Activated T-cell treated with anti-CD3 and anti-CD28 coated beads for 48 hours (primary cell): ENCODE measurements at regions not wholly inside any gene's neighbourhood (a gene's known extent, or its start where the extent isn't known, plus 50 kb on each side); places are given as distances from the start of the nearest gene placed in this dataset.

Source experiments
- DNase-seq: peaks from one replicate; pipeline ENCODE4 v3.0.0-alpha.2; 2020; ENCODE audit warnings: low read depth

- no peak for DNase-seq
These were observed 295.3 kb downstream of the SP3 start for GRCh38 chr2:173669888-173670287.

GRCh38 chr2:173672573-173673340, 292.4 kb downstream of the SP3 start:
- no peak for DNase-seq

DNA sequence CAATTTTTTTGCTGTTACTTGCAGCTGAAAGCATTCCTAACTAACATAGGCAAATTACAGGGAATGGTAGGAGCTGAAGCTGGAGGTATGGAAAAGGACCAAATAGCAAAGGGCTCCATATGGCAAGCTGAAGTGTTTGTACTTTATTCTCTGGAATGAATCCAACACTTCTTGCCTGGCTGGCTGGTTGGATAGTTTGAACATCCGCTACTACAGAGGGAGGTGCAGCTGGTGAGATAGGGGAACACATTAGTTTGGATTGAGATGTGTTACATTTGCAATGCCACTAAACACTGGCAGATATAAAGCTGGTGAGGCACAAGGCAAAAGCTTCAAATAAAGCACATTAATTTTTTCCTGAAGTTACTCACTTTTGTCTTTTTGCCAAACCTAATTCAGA, 291.5 kb downstream of the SP3 start:
- no peak for DNase-seq

- DNase-seq, result no peak
These were observed 288.5 kb downstream of the SP3 start for GRCh38 chr2:173676647-173677046.

GRCh38 chr2:173678186-173678585, 287.0 kb downstream of the SP3 start:
- DNase-seq, result no peak

GRCh38 chr2:173680574-173680973, 284.6 kb downstream of the SP3 start:
- no peak for DNase-seq

GRCh38 chr2:173681881-173682650, 283.1 kb downstream of the SP3 start:
- DNase-seq, result no peak

GRCh38 chr2:173684896-173685459, 280.2 kb downstream of the SP3 start:
- no peak for DNase-seq

GRCh38 chr2:173690349-173690748, 274.8 kb downstream of the SP3 start:
- no peak for DNase-seq

GRCh38 chr2:173692068-173692467, 273.1 kb downstream of the SP3 start:
- DNase-seq, result no peak

GRCh38 chr2:173693044-173693589, 272.1 kb downstream of the SP3 start:
- DNase-seq, result no peak

- DNase-seq, result no peak
These were observed 268.9 kb downstream of the SP3 start for GRCh38 chr2:173696274-173696673.

- no peak for DNase-seq
These were observed 267.2 kb downstream of the SP3 start for GRCh38 chr2:173697929-173698328.

DNA sequence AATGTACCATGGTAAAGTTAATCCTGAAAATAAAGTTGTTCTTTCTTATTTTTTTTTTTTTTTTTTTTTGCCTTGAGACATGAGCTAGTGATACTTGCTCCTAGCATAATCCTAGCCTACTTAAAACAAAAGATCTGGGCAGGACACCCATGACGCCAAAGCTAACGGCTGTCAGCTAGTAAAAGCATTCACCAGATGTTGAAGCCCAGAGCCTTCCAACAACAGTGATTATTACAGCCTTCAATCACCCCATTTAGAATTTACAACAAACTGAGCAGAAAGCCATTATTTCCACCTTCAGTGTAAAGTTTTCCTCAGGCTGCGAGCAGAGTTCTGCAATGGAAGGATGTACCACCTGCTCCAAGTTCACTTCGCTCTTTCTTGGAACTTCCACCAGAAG, 259.5 kb downstream of the SP3 start:
- no peak for DNase-seq

DNA sequence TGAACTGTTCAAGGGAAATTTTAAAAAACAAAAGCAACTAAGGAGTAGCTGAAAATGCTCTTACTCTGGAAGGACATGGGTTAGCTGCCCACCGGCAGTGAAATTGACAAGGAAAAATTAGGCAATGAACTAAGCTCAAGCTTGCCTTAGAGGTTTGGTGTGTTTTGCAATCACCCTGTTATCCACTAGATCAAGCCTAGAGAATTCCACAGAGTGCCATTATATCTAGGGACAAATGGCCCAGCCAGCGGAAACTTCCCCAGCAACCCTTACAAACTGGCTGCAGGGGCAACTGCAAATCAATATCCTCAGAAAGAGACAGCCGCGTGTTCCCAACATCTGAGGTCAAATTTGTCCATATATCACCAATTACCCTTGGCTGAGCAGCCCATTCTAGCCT, 258.2 kb downstream of the SP3 start:
- DNase-seq, result no peak

- no peak for DNase-seq
These were observed 256.4 kb downstream of the SP3 start for GRCh38 chr2:173708806-173709205.

- no peak for DNase-seq
These were observed 253.4 kb downstream of the SP3 start for GRCh38 chr2:173711816-173712215.

DNA sequence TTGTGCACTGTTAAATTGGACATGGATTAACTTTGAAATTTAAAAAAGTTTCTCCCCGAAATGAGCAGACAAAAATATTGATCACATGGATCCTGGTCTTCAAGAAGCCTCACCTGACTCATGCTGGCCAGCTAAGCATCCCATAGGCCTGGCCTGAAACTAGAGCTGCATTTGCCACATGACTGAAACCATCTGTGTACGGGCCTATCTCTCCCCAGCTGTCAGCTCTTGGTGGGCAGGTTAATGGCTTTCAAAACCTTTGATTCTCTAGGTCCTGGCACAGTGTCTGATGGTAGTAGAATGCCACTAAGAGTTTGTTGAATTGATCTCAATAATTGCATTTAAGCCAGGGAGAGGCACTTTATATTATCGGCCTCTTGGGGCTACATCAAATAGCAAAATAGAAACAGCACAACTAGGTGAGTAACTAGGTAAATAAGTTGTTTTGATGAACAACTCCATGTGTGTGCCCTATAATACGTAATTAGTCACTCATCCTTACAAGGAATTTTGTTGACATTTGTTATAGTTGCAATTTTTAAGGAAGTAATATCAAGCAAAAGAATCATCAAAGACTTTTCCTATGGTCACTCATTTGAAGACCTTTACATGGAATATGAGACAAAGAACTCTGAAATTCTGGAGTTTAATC, 251.1 kb downstream of the SP3 start:
- no peak for DNase-seq

DNA sequence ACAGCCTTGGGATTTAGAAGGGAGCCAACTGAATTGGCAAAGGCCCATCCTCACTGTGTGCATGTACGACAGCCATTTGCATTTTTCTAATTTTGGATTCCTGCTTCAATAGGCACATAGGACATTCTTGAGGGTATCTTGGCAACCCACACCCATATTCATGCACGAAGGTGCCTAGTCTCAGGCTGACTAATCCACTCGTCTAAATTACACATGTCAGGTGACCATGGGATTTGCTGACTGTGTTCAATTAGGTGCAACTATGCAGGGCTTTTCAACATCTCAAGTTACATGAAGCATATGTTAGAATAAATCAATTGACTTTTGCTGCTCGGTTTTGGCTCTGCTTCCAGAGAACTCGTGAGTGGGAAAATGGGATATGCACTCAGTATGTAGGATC, 249.7 kb downstream of the SP3 start:
- no peak for DNase-seq

- DNase-seq, result no peak
These were observed 248.6 kb downstream of the SP3 start for GRCh38 chr2:173716458-173717052.

GRCh38 chr2:173719471-173719870, 245.7 kb downstream of the SP3 start:
- no peak for DNase-seq

DNA sequence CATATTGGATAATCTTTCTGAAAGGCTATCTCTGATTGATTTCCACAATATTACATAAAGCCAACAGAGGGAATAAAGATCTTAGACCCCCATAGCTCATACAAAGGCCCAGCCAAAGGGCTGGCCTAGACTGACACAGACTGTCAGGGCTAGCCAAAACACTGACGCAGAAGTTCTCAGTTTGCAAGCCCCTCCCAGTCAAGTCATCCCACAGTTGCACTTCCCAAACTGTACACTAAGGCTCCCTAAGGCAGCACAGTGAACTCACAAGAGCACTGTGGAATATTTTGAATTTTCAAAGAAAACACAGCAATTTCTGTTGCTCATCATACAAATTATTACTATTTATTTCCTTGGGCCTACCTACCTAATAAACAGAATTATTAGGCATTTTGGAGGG, 244.9 kb downstream of the SP3 start:
- DNase-seq, result no peak
